ENCODE measurements at regions not wholly inside any gene's neighbourhood (a gene's known extent, or its start where the extent isn't known, plus 50 kb on each side); places are given as distances from the start of the nearest gene placed in this dataset.

GRCh38 chr15:23750179-23750578 is 63.1 kb upstream of the NDN start:
- Histone ChIP-seq H3K4me3 (no peak overlapping the region), H3K4me1 (no peaks in the 10 kb centered on the region), H3K27ac (no peak overlapping the region), H3K36me3 (no peaks in the 10 kb centered on the region), H3K9me3 (no peaks in the 10 kb centered on the region), H3K27me3 (no peaks in the 10 kb centered on the region)
- DNase-seq: no peak
- intact Hi-C loops (cut with DNase I; ENCODE audit: low total_unique reads): no loop called here
- TF ChIP-seq CTCF (IDR thresholded peaks at IDR 0.05) (no peak), POLR2A (IDR thresholded peaks at IDR 0.05) (no peak)

GRCh38 chr15:23750776-23751175 is 63.7 kb upstream of the NDN start:
- DNase-seq: no peak
- Histone ChIP-seq H3K4me3 (no peak overlapping the region), H3K27me3 (no peaks in the 10 kb centered on the region), H3K27ac (no peak overlapping the region), H3K36me3 (no peaks in the 10 kb centered on the region), H3K9me3 (no peaks in the 10 kb centered on the region), H3K4me1 (no peaks in the 10 kb centered on the region)
- TF ChIP-seq POLR2A (IDR thresholded peaks at IDR 0.05) (no peak), CTCF (IDR thresholded peaks at IDR 0.05) (no peak)
- intact Hi-C loops (cut with DNase I; ENCODE audit: low total_unique reads): no loop called here

- Histone ChIP-seq H3K36me3 (no peaks in the 10 kb centered on the region), H3K27me3 (no peaks in the 10 kb centered on the region), H3K9me3 (no peaks in the 10 kb centered on the region), H3K4me1 (no peaks in the 10 kb centered on the region), H3K4me3 (no peak overlapping the region), H3K27ac (no peak overlapping the region)
- intact Hi-C loops (cut with DNase I; ENCODE audit: low total_unique reads): no loop called here
- TF ChIP-seq CTCF (IDR thresholded peaks at IDR 0.05) (no peak), POLR2A (IDR thresholded peaks at IDR 0.05) (no peak)
- no peak for DNase-seq
These were observed 66.1 kb upstream of the NDN start for GRCh38 chr15:23753248-23753647.

- H3K27ac ChIP-seq: no peak overlapping the region
- H3K36me3 ChIP-seq: no peaks in the 10 kb centered on the region
- H3K4me3 ChIP-seq: no peak overlapping the region
- no peaks in the 10 kb centered on the region for H3K9me3 ChIP-seq
- H3K27me3 ChIP-seq: no peaks in the 10 kb centered on the region
- intact Hi-C loops (cut with DNase I; ENCODE audit: low total_unique reads): no loop called here
- DNase-seq: no peak
- TF ChIP-seq CTCF (IDR thresholded peaks at IDR 0.05): no peak
- no peak for TF ChIP-seq POLR2A (IDR thresholded peaks at IDR 0.05)
- no peaks in the 10 kb centered on the region for H3K4me1 ChIP-seq
These were observed 71.8 kb upstream of the NDN start for GRCh38 chr15:23758891-23759290.

GRCh38 chr15:23760024-23760423 is 72.9 kb upstream of the NDN start:
- intact Hi-C loops (cut with DNase I; ENCODE audit: low total_unique reads): no loop called here
- DNase-seq: no peak
- Histone ChIP-seq H3K4me1 (no peaks in the 10 kb centered on the region), H3K36me3 (no peaks in the 10 kb centered on the region), H3K27ac (no peak overlapping the region), H3K27me3 (no peaks in the 10 kb centered on the region), H3K9me3 (no peaks in the 10 kb centered on the region), H3K4me3 (no peak overlapping the region)
- no peak for TF ChIP-seq CTCF (IDR thresholded peaks at IDR 0.05)
- TF ChIP-seq POLR2A (IDR thresholded peaks at IDR 0.05): no peak

All from uterus (tissue), 3 donors.